ENCODE measurements at regions not wholly inside any gene's neighbourhood (a gene's known extent, or its start where the extent isn't known, plus 50 kb on each side); places are given as distances from the start of the nearest gene placed in this dataset.

- no peak for TF ChIP-seq BCL3 (IDR thresholded peaks at IDR 0.05)
- TF ChIP-seq HEYL (CRISPR knock-in tag; IDR thresholded peaks at IDR 0.05): no peak
Measured at GRCh38 chrX:30065226-30065625, 150.1 kb upstream of the MAGEB2 start.
